GM18507 (cell line): ENCODE measurements at regions not wholly inside any gene's neighbourhood (a gene's known extent, or its start where the extent isn't known, plus 50 kb on each side); places are given as distances from the start of the nearest gene placed in this dataset.
"Not testable (repeated sequence)": the region's sequence is repeated elsewhere in the genome, so short reads cannot be mapped to it uniquely, and the experiment has no call there.

Experiments
- DNase-seq: peaks from one replicate; pipeline ENCODE4 v3.0.0; 2011; ENCODE audit warnings: low read depth; ENCODE audit not compliant: insufficient read length; ENCODE audit errors: extremely low spot score
- FAIRE-seq: peaks from 2 replicates; lab custom pipeline; 2011; peaks lifted over from hg19 to GRCh38; lab: Jason Lieb, UNC

- FAIRE-seq, DNase-seq: not testable (repeated sequence)
These were observed 1399.1 kb upstream of the PCDH10 start for GRCh38 chr4:131750006-131750405.

- not testable (repeated sequence) for DNase-seq
These were observed 1398.6 kb upstream of the PCDH10 start for GRCh38 chr4:131750469-131750868.

DNA sequence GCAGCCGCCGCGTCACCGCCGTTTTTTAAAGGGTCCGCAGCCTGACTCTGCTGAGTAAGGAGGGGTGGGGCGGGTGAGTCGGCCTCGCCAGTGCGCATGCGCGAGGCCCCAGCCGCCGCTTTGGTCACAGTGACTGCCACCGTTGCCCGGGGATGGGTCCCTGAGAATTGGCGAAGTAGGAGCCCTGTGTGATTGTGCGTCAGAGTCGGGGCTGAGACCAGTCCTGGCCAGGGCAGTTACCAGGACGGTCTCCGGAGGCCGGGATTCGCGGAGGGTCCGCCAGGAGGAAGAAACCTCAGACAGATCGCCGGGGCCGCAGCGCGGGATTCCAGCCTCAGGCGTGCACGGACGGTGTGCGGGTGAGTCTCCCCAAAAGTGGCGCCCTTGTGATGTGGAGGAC, 1386.9 kb upstream of the PCDH10 start:
- not testable (repeated sequence) for FAIRE-seq

More at GRCh38 chr4:131750469-131750868, 1398.6 kb upstream of the PCDH10 start:
- not testable (repeated sequence) for FAIRE-seq

GRCh38 chr4:131764730-131765129, 1384.4 kb upstream of the PCDH10 start:
- FAIRE-seq (no peak), DNase-seq (no peak)

More for the DNA sequence above, 1386.9 kb upstream of the PCDH10 start:
- DNase-seq: not testable (repeated sequence)

- not testable (repeated sequence) for DNase-seq, FAIRE-seq
These were observed 1374.7 kb upstream of the PCDH10 start for GRCh38 chr4:131774382-131774781.

DNA sequence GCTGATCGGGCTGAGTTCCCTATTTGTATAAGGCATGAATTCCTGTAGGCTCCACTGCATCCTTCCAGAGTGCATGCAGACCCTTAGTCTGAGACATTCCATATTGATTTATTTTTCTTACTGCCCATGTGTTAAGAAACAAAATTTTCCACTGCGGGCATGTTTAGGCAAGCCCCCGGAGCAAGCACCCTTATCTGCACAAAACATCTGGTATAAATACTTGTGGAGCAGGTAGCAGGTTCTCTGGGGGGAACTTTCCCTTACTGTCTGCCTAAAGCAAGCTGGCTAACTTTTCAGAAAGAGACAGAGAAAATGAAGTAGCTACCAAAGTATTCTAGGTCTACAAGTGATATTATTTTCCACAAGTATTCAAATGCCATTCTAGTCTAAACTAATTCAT, 1338.5 kb upstream of the PCDH10 start:
- FAIRE-seq, DNase-seq: not testable (repeated sequence)
